Stimulated activated CD4-positive, alpha-beta T cell treated with anti-CD3 and anti-CD28 coated beads, Interleukin-15, amount 100 ng/mL, for 24 hours (primary cell): ENCODE measurements at regions not wholly inside any gene's neighbourhood (a gene's known extent, or its start where the extent isn't known, plus 50 kb on each side); places are given as distances from the start of the nearest gene placed in this dataset.
"Not testable (repeated sequence)": the region's sequence is repeated elsewhere in the genome, so short reads cannot be mapped to it uniquely, and the experiment has no call there.

ENCODE experiments used
- DNase-seq: peaks from one replicate; pipeline ENCODE4 v3.0.0-alpha.2; 2020

- no peak for DNase-seq
These were observed 111.4 kb downstream of the COPS8 start for GRCh38 chr2:237196866-237197618.

DNA sequence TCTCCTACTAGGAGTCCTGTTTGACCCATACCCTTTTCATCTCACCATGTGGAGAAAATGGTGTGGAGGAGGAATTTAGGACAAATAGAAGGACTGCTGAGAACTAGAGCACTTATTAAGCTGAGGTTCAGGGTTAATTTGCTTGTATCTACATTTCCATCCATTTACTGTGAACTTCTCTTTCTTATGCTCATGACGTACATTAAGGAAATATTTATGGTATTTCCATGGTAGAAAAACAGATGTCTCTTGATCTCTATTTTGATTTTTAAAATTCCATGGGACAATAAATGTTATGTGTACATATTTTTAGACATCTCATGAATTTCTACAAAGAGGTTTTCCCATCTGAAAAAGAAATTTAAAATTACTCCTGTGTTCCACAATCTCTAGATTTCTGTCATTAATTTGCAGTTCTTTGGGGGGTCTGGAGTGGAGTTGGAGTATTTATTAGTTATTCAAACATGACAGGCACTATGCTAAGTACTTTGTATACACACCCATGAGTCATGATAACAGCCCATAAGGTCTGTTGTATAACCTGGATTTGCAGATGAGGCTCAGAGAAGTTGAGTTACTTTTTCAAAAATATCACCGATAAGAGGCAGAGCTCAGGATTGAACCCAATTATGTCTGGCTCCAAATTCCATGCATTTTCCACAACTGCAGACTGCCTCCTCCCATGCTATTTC lies 112.6 kb downstream of the COPS8 start:
- no peak for DNase-seq

GRCh38 chr2:237199082-237199481 lies 113.4 kb downstream of the COPS8 start:
- DNase-seq: no peak

DNA sequence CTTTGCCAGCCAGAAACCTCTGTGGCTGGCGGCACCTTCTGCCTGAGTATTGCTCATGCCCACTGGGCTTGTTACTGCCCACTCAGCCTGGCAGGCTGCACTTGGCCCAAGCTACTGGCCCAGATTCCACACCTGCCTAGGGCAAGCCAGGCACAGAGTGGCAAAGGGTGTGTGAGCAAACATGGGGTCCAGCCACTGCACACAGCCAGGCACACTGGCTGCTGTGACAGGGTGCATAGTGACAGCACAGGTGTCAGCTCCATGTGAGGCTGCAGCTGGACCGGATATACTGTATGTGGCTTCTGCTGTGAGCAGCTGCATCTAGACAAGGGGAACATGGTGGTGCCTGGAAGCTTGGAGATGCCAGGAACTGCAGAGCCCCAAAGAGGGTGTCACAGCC lies 113.9 kb downstream of the COPS8 start:
- DNase-seq: no peak

GRCh38 chr2:237200462-237200861 lies 114.8 kb downstream of the COPS8 start:
- DNase-seq: no peak

GRCh38 chr2:237201461-237202287 lies 116.0 kb downstream of the COPS8 start:
- DNase-seq: no peak

- DNase-seq: no peak
These were observed 116.8 kb downstream of the COPS8 start for GRCh38 chr2:237202288-237203030.

DNA sequence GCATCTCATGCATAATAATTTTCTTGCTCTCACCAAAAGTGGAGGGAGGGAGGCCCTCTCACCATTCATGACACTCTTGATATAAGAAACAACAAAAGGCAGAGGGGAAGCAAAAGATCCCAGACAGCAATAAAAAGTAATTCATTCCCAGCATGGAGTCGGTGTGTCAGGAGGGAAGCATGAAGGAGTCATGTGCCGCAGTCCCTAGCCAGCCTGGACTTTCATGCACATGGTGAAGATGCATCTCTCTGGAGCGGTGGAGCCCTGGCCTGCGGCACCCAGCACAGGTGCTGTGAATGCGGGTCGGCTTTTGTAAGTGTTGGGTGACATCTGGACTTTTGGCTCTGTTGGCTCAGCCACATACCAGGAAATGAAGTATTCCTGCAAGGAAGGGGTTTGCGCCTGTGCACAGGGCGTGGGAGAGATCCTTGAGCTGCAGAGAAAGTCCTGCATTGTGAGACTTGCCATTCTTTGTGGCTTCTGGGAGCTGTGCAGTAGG lies 119.4 kb downstream of the COPS8 start:
- no peak for DNase-seq

DNA sequence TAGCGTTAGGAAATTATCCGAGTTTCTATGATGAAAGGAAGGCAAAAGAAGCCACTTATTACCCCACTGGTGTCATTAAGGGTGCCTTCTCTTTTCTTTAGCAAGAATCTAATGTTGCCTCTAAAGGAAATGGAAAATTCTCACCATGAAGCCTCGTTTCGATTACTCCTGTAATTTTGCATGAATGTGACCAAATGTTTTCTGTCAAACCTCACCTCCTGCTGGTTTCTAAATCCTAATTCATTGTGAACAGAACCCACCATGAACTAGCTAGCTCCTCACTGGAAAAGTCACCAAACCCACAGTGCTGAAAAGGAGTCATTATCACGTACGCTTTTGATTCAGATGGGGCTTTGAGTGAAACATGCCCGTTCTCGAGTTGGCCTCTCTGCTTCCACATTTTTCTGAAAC lies 119.9 kb downstream of the COPS8 start:
- no peak for DNase-seq

DNA sequence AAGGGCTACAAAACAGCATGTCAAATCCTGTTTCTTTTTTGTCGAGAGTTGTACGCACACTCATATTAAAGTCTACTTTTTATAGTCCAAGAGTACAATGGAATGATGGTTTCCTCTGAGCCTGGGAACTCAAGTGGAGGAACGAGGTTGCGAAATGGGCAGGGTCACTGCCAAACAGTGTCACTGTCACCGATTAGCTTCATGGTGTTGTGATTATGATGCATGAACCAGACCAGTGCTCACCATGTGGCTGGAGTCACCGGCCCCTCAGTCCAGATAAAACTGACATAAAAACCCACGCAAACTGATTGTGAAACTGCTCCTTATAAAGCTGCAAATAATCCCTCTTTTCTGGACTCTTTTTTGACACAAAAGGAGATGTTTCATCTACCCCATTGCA lies 122.0 kb downstream of the COPS8 start:
- no peak for DNase-seq

GRCh38 chr2:237208373-237209260 lies 122.9 kb downstream of the COPS8 start:
- no peak for DNase-seq

- DNase-seq: no peak
These were observed 124.2 kb downstream of the COPS8 start for GRCh38 chr2:237209885-237210284.

DNA sequence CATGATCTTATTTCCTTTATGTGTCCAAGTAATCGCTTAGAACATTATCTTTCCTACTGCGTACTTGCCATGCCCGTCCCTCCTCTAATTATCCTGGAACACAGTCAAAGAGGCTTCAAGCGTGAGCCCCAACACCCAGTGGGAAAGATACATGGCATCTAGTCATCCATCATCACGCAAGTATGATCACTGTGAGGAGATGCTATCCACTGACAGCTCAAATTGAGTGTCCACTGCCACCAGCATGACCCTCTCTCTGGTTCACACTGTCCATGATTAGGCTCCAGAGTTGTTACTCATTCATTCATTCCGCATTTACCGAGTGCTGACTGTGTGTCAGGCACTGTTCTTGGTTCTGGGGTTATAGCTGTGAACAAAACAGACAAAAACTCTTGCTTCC lies 124.6 kb downstream of the COPS8 start:
- no peak for DNase-seq

- DNase-seq: no peak
These were observed 125.1 kb downstream of the COPS8 start for GRCh38 chr2:237210763-237211162.

- DNase-seq: not testable (repeated sequence)
These were observed 126.9 kb downstream of the COPS8 start for GRCh38 chr2:237212356-237213279.

GRCh38 chr2:237213315-237214022 lies 127.8 kb downstream of the COPS8 start:
- no peak for DNase-seq

- DNase-seq: no peak
These were observed 128.5 kb downstream of the COPS8 start for GRCh38 chr2:237214030-237214675.

DNA sequence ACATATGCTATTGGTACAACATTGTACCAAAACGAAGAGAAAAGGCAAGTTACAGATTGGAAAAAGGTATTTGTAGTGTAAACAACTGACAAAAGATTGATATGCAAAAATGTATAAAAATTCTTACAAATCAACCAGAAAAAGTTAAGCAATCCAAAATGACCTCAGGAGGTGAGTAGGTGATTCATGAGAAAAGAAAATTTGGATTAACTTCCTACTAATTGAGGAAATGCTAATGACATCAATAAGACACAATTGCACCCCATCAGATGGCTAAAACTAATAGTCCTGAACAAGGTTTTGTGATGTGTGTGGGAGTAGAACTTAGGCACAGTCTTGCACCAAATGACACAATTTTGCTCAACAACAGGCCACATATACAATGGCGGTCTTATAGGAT lies 129.3 kb downstream of the COPS8 start:
- no peak for DNase-seq

GRCh38 chr2:237217995-237218616 lies 132.4 kb downstream of the COPS8 start:
- no peak for DNase-seq
